ENCODE measurements at regions not wholly inside any gene's neighbourhood (a gene's known extent, or its start where the extent isn't known, plus 50 kb on each side); places are given as distances from the start of the nearest gene placed in this dataset.

DNA sequence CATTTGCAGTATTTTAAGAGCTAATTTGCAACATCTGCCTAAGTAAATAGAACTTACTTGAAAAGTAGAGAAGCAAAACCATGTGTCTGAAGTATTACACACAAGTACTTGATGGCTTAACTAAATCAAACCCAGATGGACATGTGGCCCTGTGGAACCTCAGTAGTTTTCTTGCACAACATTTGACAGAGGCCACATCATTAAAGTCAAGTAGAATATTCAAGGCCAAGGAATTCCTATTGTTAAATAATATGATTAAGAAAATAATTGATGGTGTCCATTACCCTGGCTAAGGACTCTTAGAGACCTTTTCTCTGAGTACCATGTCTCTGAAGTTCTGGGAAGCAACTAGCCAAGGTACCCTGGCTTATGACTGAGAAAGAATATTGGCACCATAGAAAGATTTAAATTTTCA lies 135.4 kb upstream of the OTUD4 start:
- Histone ChIP-seq H3K27ac (ENCODE audit: low read length) (no peak overlapping the region), H2AFZ (ENCODE audit: low read length) (no peak overlapping the region), H3K36me3 (ENCODE audit: low read depth, low read length) (no peaks in the 10 kb centered on the region), H3K9me3 (ENCODE audit: low read length) (no peaks in the 10 kb centered on the region), H3K4me1 (ENCODE audit: insufficient read depth, low read length) (peaks cover 7% of the 10 kb centered on the region; the same call in 1 of the 2 replicates), H3K27me3 (ENCODE audit: low read length) (0 out of 2 replicates have a peak, but pooled peaks cover 3% of the 10 kb centered on the region), H3K9ac (ENCODE audit: low read length) (no peak overlapping the region), H3F3A (ENCODE audit: low read length, unreplicated experiment) (no peaks in the 10 kb centered on the region), H4K20me1 (ENCODE audit: low read length) (no peaks in the 10 kb centered on the region), H3K9me2 (replicated peaks; ENCODE audit: low read length) (no peaks in the 10 kb centered on the region), H3K4me3 (ENCODE audit: low read length) (no peak overlapping the region), H3K79me2 (ENCODE audit: low read length) (no peaks in the 10 kb centered on the region), H3K4me2 (ENCODE audit: low read length) (no peak overlapping the region)
- intact Hi-C loops (cut with micrococcal nuclease): no loop called here
- ChIA-PET CTCF (no interaction called here), POLR2A (ENCODE audit: unreplicated experiment) (no interaction called here)
- DNase-seq (no peak), ATAC-seq (no peak)
- TF ChIP-seq EZH2 (IDR thresholded peaks at IDR 0.05; ENCODE audit: low read length, unreplicated experiment): no peak
- no peak for TF ChIP-seq EZH2phosphoT487 (IDR thresholded peaks at IDR 0.05; ENCODE audit: borderline replicate concordance, low read length)
- TF ChIP-seq, protein P1, sequence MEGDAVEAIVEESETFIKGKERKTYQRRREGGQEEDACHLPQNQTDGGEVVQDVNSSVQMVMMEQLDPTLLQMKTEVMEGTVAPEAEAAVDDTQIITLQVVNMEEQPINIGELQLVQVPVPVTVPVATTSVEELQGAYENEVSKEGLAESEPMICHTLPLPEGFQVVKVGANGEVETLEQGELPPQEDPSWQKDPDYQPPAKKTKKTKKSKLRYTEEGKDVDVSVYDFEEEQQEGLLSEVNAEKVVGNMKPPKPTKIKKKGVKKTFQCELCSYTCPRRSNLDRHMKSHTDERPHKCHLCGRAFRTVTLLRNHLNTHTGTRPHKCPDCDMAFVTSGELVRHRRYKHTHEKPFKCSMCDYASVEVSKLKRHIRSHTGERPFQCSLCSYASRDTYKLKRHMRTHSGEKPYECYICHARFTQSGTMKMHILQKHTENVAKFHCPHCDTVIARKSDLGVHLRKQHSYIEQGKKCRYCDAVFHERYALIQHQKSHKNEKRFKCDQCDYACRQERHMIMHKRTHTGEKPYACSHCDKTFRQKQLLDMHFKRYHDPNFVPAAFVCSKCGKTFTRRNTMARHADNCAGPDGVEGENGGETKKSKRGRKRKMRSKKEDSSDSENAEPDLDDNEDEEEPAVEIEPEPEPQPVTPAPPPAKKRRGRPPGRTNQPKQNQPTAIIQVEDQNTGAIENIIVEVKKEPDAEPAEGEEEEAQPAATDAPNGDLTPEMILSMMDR (conservative IDR thresholded peaks at IDR 0.05; ENCODE audit: low read depth, low read length): no peak
- BruUV-seq (replicated peaks): no TSS peak

DNA sequence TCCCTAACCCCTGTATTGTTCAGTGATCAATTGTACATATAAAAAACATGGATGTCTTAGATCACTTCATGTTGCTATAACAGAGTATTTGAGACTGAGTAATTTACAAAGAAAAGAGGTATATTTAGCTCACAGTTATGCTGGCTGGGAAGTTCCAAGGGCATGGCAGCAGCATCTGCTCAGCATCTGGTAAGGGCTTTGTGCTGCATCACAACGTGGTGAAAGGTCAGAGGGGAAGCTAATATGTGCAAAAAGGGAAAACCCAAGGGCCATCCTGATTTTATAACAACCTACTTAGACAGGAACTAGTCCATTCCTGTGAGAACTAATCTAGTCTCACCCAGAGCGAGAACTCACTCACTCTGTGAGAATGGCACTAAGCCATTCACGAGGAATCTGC lies 128.2 kb upstream of the OTUD4 start:
- H3K4me1 ChIP-seq (ENCODE audit: insufficient read depth, low read length): no peaks in the 10 kb centered on the region
- H3K4me3 ChIP-seq (ENCODE audit: low read length): no peak overlapping the region
- DNase-seq (no peak), ATAC-seq (no peak)
- ChIA-PET POLR2A (ENCODE audit: unreplicated experiment) (no interaction called here), CTCF (no interaction called here)
- no peaks in the 10 kb centered on the region for H4K20me1 ChIP-seq (ENCODE audit: low read length)
- H3K27ac ChIP-seq (ENCODE audit: low read length): no peak overlapping the region
- H3F3A ChIP-seq (ENCODE audit: low read length, unreplicated experiment): no peaks in the 10 kb centered on the region
- H3K4me2 ChIP-seq (ENCODE audit: low read length): no peak overlapping the region
- no TSS peak for BruUV-seq (replicated peaks)
- H3K9me3 ChIP-seq (ENCODE audit: low read length): no peaks in the 10 kb centered on the region
- H3K9ac ChIP-seq (ENCODE audit: low read length): no peak overlapping the region
- H3K36me3 ChIP-seq (ENCODE audit: low read depth, low read length): no peaks in the 10 kb centered on the region
- 0 out of 2 replicates have a peak, but pooled peaks cover 3% of the 10 kb centered on the region for H3K27me3 ChIP-seq (ENCODE audit: low read length)
- no peaks in the 10 kb centered on the region for H3K9me2 ChIP-seq (replicated peaks; ENCODE audit: low read length)
- intact Hi-C loops (cut with micrococcal nuclease): no loop called here
- TF ChIP-seq EZH2phosphoT487 (IDR thresholded peaks at IDR 0.05; ENCODE audit: borderline replicate concordance, low read length) (no peak), EZH2 (IDR thresholded peaks at IDR 0.05; ENCODE audit: low read length, unreplicated experiment) (no peak)
- TF ChIP-seq, protein P1 (conservative IDR thresholded peaks at IDR 0.05; ENCODE audit: low read depth, low read length): no peak
- H3K79me2 ChIP-seq (ENCODE audit: low read length): no peaks in the 10 kb centered on the region
- no peak overlapping the region for H2AFZ ChIP-seq (ENCODE audit: low read length)

DNA sequence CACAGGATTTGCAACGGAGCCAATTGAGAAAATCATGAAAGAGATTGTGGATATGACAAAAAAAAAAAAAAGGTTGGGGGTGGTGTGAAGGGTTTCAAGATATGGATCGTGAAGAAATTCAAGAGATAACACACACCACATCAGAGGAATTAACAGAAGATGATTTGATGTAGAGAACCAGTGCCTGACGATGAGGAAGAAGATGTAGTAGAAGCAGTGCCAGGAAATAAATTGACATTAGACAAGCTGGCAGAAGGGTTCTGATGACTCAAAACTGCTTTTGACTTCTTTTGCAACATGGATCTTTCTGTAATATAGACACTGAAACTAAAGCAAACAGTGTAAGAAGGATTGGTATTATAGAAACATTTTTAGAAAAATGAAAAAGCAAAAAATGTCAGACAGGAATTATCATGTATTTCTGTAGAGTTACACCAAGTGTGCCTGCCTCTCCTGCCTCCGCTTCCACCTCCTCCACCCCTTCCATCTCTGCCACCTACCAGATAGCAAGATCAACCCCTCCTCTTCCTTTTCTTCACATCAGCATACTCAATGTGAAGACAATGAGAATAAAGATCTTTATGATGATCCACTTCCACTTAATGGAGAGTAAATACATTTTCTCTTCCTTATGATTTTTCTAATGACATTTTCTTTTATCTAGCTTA lies 127.5 kb upstream of the OTUD4 start:
- no peak overlapping the region for H3K9ac ChIP-seq (ENCODE audit: low read length)
- no peaks in the 10 kb centered on the region for H3K9me3 ChIP-seq (ENCODE audit: low read length)
- no peaks in the 10 kb centered on the region; the same call in 1 of the 2 replicates for H3K4me1 ChIP-seq (ENCODE audit: insufficient read depth, low read length)
- ChIA-PET POLR2A (ENCODE audit: unreplicated experiment) (no interaction called here), CTCF (no interaction called here)
- intact Hi-C loops (cut with micrococcal nuclease): no loop called here
- H4K20me1 ChIP-seq (ENCODE audit: low read length): no peaks in the 10 kb centered on the region
- no peaks in the 10 kb centered on the region for H3F3A ChIP-seq (ENCODE audit: low read length, unreplicated experiment)
- BruUV-seq (replicated peaks): no TSS peak
- TF ChIP-seq, protein P1 (conservative IDR thresholded peaks at IDR 0.05; ENCODE audit: low read depth, low read length): no peak
- no peak for TF ChIP-seq EZH2 (IDR thresholded peaks at IDR 0.05; ENCODE audit: low read length, unreplicated experiment)
- no peak for TF ChIP-seq EZH2phosphoT487 (IDR thresholded peaks at IDR 0.05; ENCODE audit: borderline replicate concordance, low read length)
- H2AFZ ChIP-seq (ENCODE audit: low read length): no peak overlapping the region
- no peak overlapping the region for H3K27ac ChIP-seq (ENCODE audit: low read length)
- no peak overlapping the region for H3K4me2 ChIP-seq (ENCODE audit: low read length)
- no peaks in the 10 kb centered on the region for H3K79me2 ChIP-seq (ENCODE audit: low read length)
- H3K9me2 ChIP-seq (replicated peaks; ENCODE audit: low read length): no peaks in the 10 kb centered on the region
- DNase-seq (no peak), ATAC-seq (no peak)
- H3K4me3 ChIP-seq (ENCODE audit: low read length): no peak overlapping the region
- 0 out of 2 replicates have a peak, but pooled peaks cover 3% of the 10 kb centered on the region for H3K27me3 ChIP-seq (ENCODE audit: low read length)
- no peaks in the 10 kb centered on the region for H3K36me3 ChIP-seq (ENCODE audit: low read depth, low read length)

Measured in PC-3 (cell line).